GM06990 (cell line): ENCODE measurements at regions not wholly inside any gene's neighbourhood (a gene's known extent, or its start where the extent isn't known, plus 50 kb on each side); places are given as distances from the start of the nearest gene placed in this dataset.

Experiments used
- DNase-seq: peaks from one replicate; pipeline ENCODE4 v3.0.0-alpha.2; 2011; ENCODE audit not compliant: insufficient read length; ENCODE audit errors: extremely low read depth
- H3K27me3 ChIP-seq: replicated peaks from 2 replicates; pipeline ENCODE4 v1.6.0; 2011; ENCODE audit warnings: low read length; ENCODE audit not compliant: control insufficient read depth, insufficient read depth
- H3K36me3 ChIP-seq: 2 replicates; pipeline ENCODE4 v1.5.1; 2011; ENCODE audit warnings: low read length; ENCODE audit not compliant: control insufficient read depth, insufficient read depth
- H3K4me3 ChIP-seq: replicated peaks from 2 replicates; pipeline ENCODE4 v1.5.1; 2011; ENCODE audit warnings: low read depth, mild to moderate bottlenecking, control low read depth, low read length
- CTCF ChIP-seq: IDR thresholded peaks from 2 replicates; pipeline ENCODE4 v1.5.1; 2011; ENCODE audit warnings: low read length, control low read depth, mild to moderate bottlenecking, inconsistent platforms; ENCODE audit not compliant: insufficient read depth, poor library complexity, severe bottlenecking

GRCh38 chr4:156146571-156146970, 192.9 kb upstream of the CTSO start:
- Histone ChIP-seq H3K27me3 (no peaks in the 10 kb centered on the region), H3K4me3 (no peak overlapping the region), H3K36me3 (no peaks in the 10 kb centered on the region)
- TF ChIP-seq CTCF = no peak
- DNase-seq = no peak

- no peak for TF ChIP-seq CTCF
- Histone ChIP-seq H3K36me3 (no peaks in the 10 kb centered on the region), H3K4me3 (no peak overlapping the region), H3K27me3 (no peaks in the 10 kb centered on the region)
- DNase-seq = no peak
Measured at GRCh38 chr4:156144961-156145360, 191.3 kb upstream of the CTSO start.

GRCh38 chr4:156138781-156139280, 185.2 kb upstream of the CTSO start:
- H3K36me3 ChIP-seq = no peaks in the 10 kb centered on the region
- H3K4me3 ChIP-seq = no peak overlapping the region
- no peaks in the 10 kb centered on the region for H3K27me3 ChIP-seq
- no peak for TF ChIP-seq CTCF
- no peak for DNase-seq

GRCh38 chr4:156137679-156138473, 184.2 kb upstream of the CTSO start:
- no peak overlapping the region for H3K4me3 ChIP-seq
- DNase-seq = no peak
- no peak for TF ChIP-seq CTCF
- no peaks in the 10 kb centered on the region for H3K27me3 ChIP-seq
- no peaks in the 10 kb centered on the region for H3K36me3 ChIP-seq

- TF ChIP-seq CTCF = no peak
- Histone ChIP-seq H3K27me3 (no peaks in the 10 kb centered on the region), H3K36me3 (no peaks in the 10 kb centered on the region), H3K4me3 (no peak overlapping the region)
- no peak for DNase-seq
Measured at GRCh38 chr4:156132196-156132595, 178.5 kb upstream of the CTSO start.
